ENCODE measurements at regions not wholly inside any gene's neighbourhood (a gene's known extent, or its start where the extent isn't known, plus 50 kb on each side); places are given as distances from the start of the nearest gene placed in this dataset.

DNA sequence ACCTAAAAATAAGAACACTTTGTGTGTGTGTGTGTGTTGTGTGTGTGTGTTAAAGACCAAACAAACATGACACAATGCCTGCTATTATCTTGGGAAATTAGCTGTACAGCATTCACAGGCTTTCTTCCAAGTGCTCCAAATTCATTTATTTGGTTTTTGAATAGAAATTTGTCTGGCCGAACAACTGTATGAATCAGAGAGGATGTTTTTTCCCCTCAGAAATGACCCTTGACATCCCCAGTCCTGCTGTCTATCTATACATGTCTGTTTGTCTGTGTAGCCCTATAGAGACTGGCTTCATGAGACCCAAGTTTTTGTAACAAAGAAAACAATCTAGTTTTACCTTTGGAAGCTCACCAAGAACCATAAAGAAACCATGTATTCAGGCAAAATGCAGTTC lies 549.8 kb downstream of the NSUN3 start:
- TF ChIP-seq ZFX (IDR thresholded peaks at IDR 0.05) = no peak
- TF ChIP-seq, protein P1, sequence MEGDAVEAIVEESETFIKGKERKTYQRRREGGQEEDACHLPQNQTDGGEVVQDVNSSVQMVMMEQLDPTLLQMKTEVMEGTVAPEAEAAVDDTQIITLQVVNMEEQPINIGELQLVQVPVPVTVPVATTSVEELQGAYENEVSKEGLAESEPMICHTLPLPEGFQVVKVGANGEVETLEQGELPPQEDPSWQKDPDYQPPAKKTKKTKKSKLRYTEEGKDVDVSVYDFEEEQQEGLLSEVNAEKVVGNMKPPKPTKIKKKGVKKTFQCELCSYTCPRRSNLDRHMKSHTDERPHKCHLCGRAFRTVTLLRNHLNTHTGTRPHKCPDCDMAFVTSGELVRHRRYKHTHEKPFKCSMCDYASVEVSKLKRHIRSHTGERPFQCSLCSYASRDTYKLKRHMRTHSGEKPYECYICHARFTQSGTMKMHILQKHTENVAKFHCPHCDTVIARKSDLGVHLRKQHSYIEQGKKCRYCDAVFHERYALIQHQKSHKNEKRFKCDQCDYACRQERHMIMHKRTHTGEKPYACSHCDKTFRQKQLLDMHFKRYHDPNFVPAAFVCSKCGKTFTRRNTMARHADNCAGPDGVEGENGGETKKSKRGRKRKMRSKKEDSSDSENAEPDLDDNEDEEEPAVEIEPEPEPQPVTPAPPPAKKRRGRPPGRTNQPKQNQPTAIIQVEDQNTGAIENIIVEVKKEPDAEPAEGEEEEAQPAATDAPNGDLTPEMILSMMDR (conservative IDR thresholded peaks at IDR 0.05) = no peak
- no peak overlapping the region for H3K27ac ChIP-seq

DNA sequence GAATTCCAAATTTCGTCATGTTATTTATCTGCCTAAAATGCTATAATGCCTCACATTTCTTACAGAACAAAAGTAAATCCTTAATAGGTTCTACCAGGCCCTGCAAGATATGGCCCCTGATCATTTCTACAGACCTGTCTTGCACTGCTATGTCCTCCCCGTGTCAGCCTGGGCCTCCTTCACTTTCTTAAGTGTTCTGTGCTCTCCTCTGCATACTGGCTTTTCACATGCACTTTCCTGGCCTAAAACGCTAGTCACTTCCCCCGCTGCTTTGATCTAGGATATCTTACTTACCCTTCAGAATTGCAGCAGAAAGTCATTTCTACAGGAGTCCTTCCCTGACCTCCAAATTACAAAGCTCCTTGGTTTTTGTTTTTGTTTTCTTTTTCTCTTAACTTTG lies 551.3 kb downstream of the NSUN3 start:
- H3K27ac ChIP-seq = no peak overlapping the region
- TF ChIP-seq, protein P1 (conservative IDR thresholded peaks at IDR 0.05) = no peak
- no peak for TF ChIP-seq ZFX (IDR thresholded peaks at IDR 0.05)

DNA sequence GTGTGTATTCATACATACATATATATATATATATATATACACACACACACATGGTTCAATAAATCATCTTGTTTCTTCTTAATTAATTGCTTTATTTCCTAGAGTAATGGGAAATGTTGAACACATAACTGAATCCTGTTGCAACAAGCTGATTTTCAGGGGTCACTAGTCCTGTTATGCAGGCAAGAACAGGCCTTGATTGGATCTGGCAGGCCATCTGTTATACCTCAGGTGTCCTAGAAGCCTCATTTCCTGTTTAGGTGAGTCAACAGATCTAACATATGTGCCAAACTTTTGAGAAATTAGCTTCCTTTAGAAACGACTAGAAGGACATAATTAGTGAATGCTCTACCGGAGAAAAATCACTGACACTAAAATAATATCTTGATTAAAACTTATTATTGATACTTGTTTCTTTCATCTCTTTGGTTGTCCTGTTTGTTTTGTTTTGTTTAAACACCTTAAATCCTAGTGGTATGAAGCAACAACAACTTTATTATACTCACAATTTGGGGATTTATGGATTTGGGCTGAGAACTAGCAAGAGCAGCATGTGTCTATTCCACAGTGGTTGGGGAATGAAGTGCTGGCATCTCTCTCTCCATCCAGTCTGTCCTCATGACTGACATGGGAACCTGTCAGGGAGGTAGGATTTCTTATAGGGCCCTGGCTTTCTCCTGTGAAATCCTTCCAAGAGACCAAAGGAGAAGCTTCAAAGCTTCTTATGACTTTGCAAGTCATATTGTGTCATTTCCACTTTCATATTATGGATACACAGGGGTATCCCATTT lies 552.6 kb downstream of the NSUN3 start:
- TF ChIP-seq, protein P1 (conservative IDR thresholded peaks at IDR 0.05) = no peak
- TF ChIP-seq ZFX (IDR thresholded peaks at IDR 0.05) = no peak
- H3K27ac ChIP-seq = no peak overlapping the region

DNA sequence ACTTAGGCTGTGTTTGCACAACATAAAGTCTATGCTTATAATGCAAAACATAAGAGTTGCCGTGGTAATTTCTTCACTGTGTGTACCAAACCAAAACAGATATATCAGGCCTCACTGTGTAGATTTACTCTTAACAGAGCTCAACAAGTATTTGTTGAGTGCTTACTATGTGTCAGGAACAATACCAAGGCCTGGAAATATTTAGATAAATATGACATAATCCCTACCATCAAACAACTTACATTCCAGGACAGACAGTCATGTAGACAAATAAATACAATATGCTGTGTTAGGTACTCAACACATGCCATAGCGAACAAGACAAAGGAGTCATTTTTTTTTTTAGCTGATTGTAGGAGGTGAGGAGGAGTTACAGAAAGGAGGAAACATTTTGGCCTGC lies 554.0 kb downstream of the NSUN3 start:
- no peak overlapping the region for H3K27ac ChIP-seq
- TF ChIP-seq ZFX (IDR thresholded peaks at IDR 0.05) = no peak
- TF ChIP-seq, protein P1 (conservative IDR thresholded peaks at IDR 0.05) = no peak

DNA sequence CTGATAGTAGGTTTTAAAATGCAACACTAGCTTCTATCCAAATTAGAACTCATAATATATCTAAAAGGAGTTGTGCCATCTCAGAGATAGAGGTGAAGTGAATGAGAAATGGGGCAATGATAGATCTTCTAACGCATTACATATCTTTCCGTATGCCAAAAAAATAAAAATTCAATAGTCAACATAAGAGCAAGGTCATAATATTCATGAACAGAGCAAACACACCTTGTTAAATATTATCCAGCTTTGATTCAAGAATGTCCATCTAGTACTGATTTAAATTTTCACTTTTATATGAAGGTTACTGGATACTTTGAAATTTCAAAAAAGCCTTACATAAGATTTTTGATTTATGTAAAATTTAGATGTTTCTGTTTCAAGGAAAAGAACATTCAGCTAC lies 554.5 kb downstream of the NSUN3 start:
- H3K27ac ChIP-seq = no peak overlapping the region
- TF ChIP-seq, protein P1 (conservative IDR thresholded peaks at IDR 0.05) = no peak
- no peak for TF ChIP-seq ZFX (IDR thresholded peaks at IDR 0.05)

DNA sequence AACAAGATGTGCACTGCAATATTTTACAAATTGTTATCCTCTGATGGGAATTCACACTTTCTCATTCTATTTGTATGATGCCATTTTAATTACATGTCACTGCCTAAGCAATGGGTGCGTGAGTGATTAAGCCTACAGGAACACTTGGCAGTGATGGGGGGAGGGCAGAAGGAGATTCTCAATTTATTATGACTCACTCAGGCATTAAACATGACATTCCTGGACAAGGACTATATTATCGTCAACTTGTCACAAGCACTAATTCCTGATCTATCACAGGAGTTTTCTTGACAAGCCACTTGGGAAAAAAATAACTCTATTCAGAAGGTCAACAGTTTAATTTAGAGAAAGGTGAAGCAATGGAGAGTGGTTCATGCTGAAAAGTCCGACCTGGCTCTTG lies 556.8 kb downstream of the NSUN3 start:
- H3K27ac ChIP-seq = no peak overlapping the region
- TF ChIP-seq ZFX (IDR thresholded peaks at IDR 0.05) = no peak
- TF ChIP-seq, protein P1 (conservative IDR thresholded peaks at IDR 0.05) = no peak

DNA sequence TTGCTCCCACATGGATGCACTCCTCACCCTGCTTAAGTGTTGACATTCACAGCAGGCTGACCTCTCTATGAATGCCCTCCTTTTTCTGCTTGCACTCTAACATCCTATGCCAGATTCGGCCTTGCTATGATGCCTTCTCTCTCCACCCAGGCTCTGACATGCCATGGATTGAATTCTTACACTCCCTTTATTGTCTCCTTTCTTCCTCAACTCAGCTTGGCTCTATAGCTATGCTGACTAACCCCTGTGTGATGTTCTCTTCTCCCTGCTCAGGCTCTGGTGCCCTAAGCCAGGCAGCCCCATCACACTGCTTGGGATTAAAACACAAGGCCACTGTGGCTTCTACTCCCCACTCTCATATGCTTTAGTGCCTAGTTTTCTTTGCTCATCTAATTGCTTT lies 563.7 kb downstream of the NSUN3 start:
- TF ChIP-seq ZFX (IDR thresholded peaks at IDR 0.05) = no peak
- TF ChIP-seq, protein P1 (conservative IDR thresholded peaks at IDR 0.05) = no peak
- no peak overlapping the region for H3K27ac ChIP-seq

Data from C4-2B (cell line).